Uterus (tissue), 2 donors: ENCODE measurements at regions not wholly inside any gene's neighbourhood (a gene's known extent, or its start where the extent isn't known, plus 50 kb on each side); places are given as distances from the start of the nearest gene placed in this dataset.

ENCODE experiments used
- CTCF ChIP-seq, 4 experiments: fragments of 200-600 bp in 2 of 4; fragments of 450-650 bp in 2 of 4; sonication (generic) in 2 of 4; IDR thresholded peaks; one replicate each; pipeline ENCODE4 v1.5.1; 2016 to 2019; ENCODE audit warnings: antibody characterized with exemption in 4 of 4, mild to moderate bottlenecking in 2 of 4, moderate library complexity in 1 of 4
- POLR2A ChIP-seq, 2 donors: fragments of 450-650 bp; IDR thresholded peaks; one replicate each; pipeline ENCODE4 v1.6.1; 2016; ENCODE audit warnings: antibody characterized with exemption in 2 of 2, mild to moderate bottlenecking in 1 of 2, moderate library complexity in 1 of 2

- no peak for TF ChIP-seq CTCF (IDR thresholded peaks at IDR 0.05)
- TF ChIP-seq POLR2A (IDR thresholded peaks at IDR 0.05), result no peak
Observed at GRCh38 chr21:14829685-14830084, 235.1 kb downstream of the NRIP1 start.
